ENCODE measurements at regions not wholly inside any gene's neighbourhood (a gene's known extent, or its start where the extent isn't known, plus 50 kb on each side); places are given as distances from the start of the nearest gene placed in this dataset.

DNA sequence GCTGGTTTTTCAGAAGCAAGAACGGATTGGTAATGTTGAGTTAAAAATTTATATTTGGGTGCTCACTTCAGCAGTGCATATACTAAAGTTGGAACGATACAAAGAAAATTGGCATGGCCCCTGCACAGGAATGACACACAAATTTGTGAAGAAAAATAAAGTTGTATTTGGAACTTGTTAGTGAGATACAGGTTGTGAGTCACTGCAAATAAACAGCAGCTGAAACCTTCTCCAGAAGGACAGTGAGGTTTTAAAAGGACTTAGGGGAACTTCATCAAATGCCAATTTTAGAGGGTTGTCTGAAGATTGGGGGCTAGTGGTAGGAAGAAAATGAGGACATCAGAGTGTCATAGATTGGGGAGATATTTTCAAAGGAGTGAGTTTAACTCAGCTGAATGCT, 79.7 kb upstream of the ELOVL6 start:
- DNase-seq = no peak

DNA sequence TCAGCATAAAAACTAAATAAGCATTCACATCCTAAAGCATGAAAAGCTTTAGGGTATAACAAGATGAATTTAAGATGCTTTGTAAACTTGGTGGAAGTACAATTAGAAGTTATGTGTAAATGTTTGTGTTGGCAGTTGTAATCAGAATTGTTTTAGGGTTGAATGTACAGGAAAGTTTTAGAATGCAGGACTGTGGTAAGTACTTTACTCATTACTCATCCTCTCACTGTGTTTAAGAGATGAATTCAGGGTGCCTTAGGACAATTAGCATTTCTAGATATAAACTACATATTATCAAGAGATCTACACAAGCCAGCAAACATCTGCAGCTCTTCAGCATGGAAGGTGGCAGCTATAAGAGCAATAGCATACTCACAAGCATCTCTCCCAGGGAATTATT, 77.5 kb upstream of the ELOVL6 start:
- no peak for DNase-seq

DNA sequence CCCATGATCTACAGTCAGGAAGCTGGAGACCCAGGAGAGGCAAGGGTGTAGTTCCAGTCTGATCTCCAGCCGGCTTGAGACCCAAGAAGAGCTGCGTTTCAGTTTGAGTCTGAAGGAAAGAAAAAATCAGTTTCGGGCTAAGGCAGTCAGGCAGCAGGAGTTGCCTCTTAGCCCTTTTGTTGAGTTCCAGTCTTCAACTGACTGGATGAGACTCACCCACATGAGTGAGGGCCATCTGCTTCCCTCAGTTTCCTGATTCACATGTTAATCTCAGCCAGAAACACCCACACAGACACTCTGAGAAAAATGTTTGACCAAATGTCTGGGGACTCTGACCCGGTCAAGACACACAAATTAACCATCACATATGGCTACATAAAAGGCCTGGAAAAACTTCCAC, 73.6 kb upstream of the ELOVL6 start:
- no peak for DNase-seq

DNA sequence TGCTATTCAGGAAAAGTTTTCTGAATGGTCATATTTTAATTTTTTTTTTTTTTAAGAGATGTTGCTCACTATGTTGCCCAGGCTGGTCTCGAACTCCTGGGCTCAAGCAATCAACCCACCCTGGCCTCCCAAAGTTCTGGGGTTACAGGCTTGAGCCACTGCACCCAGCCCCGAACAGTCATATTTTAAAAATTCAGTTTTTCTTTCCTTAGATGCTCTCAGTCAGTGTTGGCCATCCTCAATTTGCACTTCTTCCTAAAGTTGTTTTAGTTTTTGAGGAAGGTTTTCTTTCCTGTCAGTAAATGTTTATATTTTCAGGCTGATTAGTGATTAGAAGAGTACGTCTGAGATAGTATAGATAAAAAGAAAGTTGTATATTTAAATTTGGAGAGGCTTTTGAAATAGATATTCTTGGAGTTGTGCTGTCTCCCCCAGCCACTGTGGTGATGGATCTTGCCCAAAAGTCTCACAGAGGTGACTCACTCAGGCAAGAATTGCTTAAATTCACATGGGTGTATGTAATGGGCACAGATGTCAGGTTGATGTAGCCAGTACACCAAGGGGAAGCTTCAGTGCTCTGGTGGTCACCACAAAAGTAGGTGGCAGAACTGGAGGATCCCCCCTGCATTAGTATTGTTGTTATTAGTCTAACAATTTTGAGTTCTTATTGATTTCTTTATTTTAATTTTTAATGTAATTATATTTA, 72.2 kb upstream of the ELOVL6 start:
- no peak for DNase-seq

DNA sequence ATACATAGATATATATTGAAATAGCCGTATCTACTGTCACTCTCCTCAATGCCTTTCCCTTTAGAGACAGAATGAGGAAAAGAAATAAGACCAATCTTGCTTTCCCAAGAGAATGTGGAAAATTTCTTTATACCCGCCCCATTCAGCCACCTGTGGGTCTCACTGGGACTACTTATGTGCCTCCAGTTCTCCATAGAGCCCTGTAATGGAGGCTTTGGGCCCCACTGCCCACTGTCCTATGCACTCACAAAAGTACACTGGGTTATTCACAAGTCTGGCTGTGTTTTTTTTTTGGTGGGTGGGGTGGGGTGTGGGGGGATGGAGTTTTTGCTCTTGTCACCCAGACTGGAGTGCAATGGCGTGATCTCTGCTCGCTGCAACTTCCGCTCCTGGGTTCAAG, 70.4 kb upstream of the ELOVL6 start:
- no peak for DNase-seq

DNA sequence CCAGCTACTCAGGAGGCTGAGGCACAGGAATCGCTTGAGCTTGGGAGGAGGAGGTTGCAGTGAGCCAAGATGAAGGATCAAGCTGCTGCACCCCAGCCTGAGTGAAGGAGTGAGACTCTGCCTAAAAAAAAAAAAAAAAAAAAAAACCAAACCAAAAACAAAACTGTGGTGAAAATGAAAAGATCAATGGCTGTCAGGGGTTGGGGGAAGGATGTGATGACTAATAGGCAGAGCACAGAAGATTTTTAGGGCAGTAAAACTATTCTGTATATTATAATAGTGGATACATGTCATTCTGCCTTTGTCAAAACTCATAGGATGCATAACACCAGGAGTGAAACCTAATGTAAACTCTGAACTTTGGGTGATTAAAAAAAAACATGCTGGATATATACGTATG, 69.9 kb upstream of the ELOVL6 start:
- no peak for DNase-seq

DNA sequence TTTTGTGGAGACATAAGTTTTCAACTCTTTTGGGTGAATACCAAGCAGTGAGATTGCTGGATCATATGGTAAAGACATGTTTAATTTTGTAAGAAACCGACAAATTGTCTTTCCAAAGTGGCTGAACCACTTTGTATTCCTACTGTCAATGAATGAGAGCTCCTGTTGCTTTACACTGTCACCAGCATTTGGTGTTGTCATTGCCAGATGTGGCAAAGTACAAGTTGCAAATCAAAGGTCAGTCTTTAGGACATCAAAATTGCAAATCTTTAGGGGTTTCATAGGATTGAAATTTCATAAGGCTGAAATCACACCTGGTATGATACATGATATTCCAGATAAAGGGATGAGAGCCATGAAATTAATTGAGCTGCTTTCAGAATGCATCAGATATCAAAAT, 67.7 kb upstream of the ELOVL6 start:
- DNase-seq = no peak

DNA sequence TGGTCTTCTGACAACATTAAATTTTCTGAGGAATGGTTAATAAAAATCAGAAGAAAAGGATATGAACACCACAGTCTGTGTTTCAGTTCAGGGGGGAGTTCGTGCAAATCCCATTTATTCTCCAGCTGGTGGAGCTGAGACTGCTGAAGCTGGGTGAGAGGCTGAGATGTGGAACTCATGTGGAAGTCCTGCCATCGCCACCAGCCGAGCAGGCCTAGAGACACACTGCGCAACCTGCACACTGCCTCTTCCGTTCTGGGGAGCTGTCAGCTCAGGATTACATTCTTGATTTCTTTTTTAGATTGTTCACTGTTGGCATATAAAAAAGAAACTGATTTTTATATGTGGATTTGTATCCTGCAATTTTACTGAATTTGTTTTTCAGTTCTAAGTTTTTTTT, 66.6 kb upstream of the ELOVL6 start:
- no peak for DNase-seq

DNA sequence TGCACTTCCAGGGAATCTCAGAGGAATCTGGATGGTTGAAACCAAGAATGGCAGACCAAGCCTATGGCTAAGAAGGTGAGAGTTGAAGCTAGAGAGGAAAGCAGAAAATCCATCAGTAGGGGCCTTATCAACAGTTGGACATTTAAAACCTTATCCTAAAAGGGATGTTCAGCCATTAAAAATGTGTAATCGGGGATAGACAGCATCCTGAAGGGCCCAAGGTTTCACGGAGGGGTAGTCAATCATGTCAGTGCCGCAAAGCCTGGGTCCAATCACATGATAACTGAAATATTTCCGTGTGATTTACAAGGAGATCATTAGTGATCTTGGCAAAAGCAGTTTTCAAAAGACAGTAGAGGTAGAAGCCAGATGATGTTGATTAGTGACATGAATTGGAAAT, 61.9 kb upstream of the ELOVL6 start:
- no peak for DNase-seq

DNA sequence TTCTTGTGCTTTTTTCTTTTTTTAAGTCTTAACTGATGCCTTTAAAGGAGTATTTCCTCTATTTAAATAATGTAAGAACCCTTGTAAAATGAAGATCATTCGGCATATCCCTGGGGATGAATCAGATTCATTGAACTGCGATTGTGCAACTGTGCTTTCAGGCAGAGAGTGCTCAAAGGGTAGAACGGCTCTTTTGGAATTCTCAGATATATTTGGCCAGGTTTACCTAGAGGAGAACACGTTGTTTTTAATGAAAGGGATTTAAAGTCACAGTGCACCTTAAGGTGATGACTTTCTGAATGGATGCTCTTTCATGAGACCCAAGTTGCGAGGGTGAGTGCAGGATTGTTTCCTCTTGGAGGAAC, 51.6 kb upstream of the ELOVL6 start:
- no peak for DNase-seq

DNA sequence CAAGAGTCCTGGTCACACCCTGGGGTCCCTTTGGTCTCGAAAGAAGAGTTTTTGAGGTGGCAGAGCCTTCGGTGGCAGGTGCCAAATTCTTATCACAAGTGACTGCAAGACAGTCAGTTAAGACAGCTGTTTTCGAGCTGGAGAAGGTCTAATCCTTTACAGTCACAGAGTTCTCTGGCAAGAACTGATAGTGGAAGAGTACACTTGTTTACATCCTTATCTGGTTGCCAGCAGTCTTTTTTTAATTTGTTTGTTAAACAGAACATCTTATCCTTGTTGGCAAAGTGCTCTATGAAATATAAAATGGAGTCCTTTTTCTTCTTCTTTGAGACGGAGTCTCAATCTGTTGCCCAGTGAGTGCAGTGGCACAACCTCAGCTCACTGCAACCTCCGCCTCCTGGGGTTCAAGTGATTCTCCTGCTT, 50.4 kb upstream of the ELOVL6 start:
- DNase-seq = no peak
